Left lung (tissue), 4 donors: ENCODE measurements at regions not wholly inside any gene's neighbourhood (a gene's known extent, or its start where the extent isn't known, plus 50 kb on each side); places are given as distances from the start of the nearest gene placed in this dataset.

Source experiments
- ATAC-seq: fragments of 200-7000 bp; cut with Tn5 transposase; one replicate; pipeline ENCODE4 v1.9.1; 2020; ENCODE audit warnings: moderate library complexity
- DNase-seq, 4 donors: peaks; one replicate each; pipeline ENCODE4 v3.0.0-alpha.2; 2013 to 2020
- H3K27ac ChIP-seq, 2 donors: fragments of 200-600 bp; sonication (generic) in 1 of 2; one replicate each; pipeline versions ENCODE4 v1.5.0 to v1.8.0; 2020 to 2021
- H3K27me3 ChIP-seq, 2 donors: fragments of 200-600 bp; sonication (generic) in 1 of 2; one replicate each; pipeline versions ENCODE4 v1.5.0 to v1.8.0; 2020 to 2021
- H3K36me3 ChIP-seq, 2 donors: fragments of 200-600 bp; sonication (generic) in 1 of 2; one replicate each; pipeline versions ENCODE4 v1.5.0 to v1.8.0; 2020 to 2021
- H3K4me1 ChIP-seq, 2 donors: fragments of 200-600 bp; one replicate each; pipeline ENCODE4 v1.8.0; 2021
- H3K4me3 ChIP-seq, 2 donors: fragments of 200-600 bp; sonication (generic) in 1 of 2; one replicate each; pipeline versions ENCODE4 v1.5.0 to v1.8.0; 2020 to 2021; ENCODE audit warnings: mild to moderate bottlenecking in 1 of 2
- H3K9me3 ChIP-seq, 2 donors: fragments of 200-600 bp; sonication (generic) in 1 of 2; one replicate each; pipeline versions ENCODE4 v1.5.0 to v1.8.0; 2020 to 2021
- intact Hi-C, 2 donors: fragments of 100-400 bp; cut with DNase I; formaldehyde crosslinking; loops; one replicate each; pipeline versions ENCODE4 v1.11.2 to v1.14.2; 2022
- TF ChIP-seq, protein P1 (sequence below), 2 donors: fragments of 200-600 bp; sonication (generic) in 1 of 2; IDR thresholded peaks; one replicate each; pipeline versions ENCODE4 v1.5.0 to v1.8.0; 2021; ENCODE audit warnings: antibody characterized with exemption in 2 of 2
- donor health status: DM: no; HTN: yes; CAD: no.
- donor health status: DM: no; HTN: no; CAD: no.

DNA sequence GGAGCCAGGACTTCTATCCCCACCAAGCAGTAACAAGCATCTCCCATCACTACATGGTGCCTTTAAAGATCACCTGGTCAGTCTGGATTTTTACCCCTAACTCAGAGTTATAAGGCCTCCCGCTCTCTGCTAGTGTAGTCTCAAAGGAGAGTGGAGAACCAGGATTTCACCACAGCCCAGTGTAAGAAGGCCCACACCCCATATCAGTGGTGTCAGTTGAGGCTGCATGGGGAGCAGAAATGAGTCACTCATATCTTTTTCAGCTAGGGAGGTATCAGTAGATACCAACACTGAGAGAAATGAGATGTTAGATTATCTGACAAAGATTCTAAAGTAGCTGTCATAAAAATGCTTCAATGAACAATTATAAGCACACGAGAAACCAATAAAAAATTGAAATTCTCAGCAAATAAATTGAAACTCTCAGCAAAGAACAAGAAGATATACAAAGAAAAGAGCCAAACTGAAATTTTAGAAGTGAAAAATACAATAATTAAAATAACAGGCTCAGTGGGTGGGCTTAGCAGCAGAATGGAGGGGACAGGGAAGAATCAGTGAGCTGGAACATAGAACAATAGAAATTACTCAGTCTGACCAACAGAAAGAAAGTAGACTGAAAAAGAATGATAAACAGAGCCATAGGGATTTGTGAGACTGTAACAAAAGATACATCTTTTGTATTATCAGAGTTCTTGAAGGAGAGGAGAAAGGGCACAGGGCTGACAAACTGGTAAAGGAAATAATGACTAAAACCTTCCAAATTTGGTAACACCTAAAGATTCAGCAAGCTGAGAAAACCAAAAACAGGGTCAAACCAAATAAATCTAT lies 257.7 kb downstream of the ANAPC1 start:
- TF ChIP-seq, protein P1, sequence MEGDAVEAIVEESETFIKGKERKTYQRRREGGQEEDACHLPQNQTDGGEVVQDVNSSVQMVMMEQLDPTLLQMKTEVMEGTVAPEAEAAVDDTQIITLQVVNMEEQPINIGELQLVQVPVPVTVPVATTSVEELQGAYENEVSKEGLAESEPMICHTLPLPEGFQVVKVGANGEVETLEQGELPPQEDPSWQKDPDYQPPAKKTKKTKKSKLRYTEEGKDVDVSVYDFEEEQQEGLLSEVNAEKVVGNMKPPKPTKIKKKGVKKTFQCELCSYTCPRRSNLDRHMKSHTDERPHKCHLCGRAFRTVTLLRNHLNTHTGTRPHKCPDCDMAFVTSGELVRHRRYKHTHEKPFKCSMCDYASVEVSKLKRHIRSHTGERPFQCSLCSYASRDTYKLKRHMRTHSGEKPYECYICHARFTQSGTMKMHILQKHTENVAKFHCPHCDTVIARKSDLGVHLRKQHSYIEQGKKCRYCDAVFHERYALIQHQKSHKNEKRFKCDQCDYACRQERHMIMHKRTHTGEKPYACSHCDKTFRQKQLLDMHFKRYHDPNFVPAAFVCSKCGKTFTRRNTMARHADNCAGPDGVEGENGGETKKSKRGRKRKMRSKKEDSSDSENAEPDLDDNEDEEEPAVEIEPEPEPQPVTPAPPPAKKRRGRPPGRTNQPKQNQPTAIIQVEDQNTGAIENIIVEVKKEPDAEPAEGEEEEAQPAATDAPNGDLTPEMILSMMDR (IDR thresholded peaks at IDR 0.05) = no peak
- no peaks in the 10 kb centered on the region for H3K27me3 ChIP-seq
- H3K36me3 ChIP-seq = no peaks in the 10 kb centered on the region
- H3K27ac ChIP-seq = peak overlapping the region in 1 of 2 donors; percentile 77
- DNase-seq = no peak
- H3K4me1 ChIP-seq = peaks cover 0 to 45% of the 10 kb centered on the region in 2 donors
- H3K4me3 ChIP-seq = no peak overlapping the region
- intact Hi-C loops = no loop called here
- ATAC-seq = peak; percentile 66
- H3K9me3 ChIP-seq = peaks cover 0 to 27% of the 10 kb centered on the region in 2 donors

DNA sequence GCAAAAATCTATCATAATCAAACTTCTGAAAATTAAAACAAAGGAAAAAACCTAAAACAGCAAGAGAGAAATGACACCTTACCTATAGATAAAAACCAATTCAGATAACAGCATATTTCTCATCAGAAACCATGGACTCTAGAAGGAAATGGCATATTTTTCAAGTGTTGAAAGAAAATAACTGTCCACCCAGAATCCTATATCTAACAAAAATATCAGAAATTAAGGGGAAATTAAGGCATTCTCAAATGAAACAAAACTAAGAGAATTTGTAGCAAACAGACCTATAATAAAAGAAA lies 257.2 kb downstream of the ANAPC1 start:
- DNase-seq (no peak), ATAC-seq (no peak)
- peaks cover 0 to 27% of the 10 kb centered on the region in 2 donors for H3K9me3 ChIP-seq
- no peaks in the 10 kb centered on the region for H3K36me3 ChIP-seq
- no peaks in the 10 kb centered on the region for H3K27me3 ChIP-seq
- TF ChIP-seq, protein P1 (IDR thresholded peaks at IDR 0.05) = no peak
- peaks cover 0 to 45% of the 10 kb centered on the region in 2 donors for H3K4me1 ChIP-seq
- no peak overlapping the region for H3K27ac ChIP-seq
- intact Hi-C loops = no loop called here
- H3K4me3 ChIP-seq = no peak overlapping the region

DNA sequence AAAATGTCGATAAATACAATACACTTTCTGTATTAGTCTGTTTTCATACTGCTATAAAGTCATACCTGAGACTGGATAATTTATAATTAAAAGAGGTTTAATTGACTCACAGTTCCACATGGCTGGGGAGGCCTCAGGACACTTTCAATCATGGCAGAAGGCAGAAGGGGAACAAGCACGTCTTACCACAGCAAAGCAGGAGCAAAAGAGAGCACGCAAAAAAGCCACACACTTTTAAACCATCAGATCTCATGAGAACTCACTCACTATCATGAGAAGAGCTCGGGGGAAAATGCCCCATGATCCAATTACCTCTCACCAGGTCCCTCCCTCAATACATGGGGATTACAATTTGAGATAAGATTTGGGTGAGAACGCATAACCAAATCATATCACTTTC lies 256.7 kb downstream of the ANAPC1 start:
- peaks cover 0 to 27% of the 10 kb centered on the region in 2 donors for H3K9me3 ChIP-seq
- no peak overlapping the region for H3K27ac ChIP-seq
- intact Hi-C loops = no loop called here
- DNase-seq (no peak), ATAC-seq (no peak)
- TF ChIP-seq, protein P1 (IDR thresholded peaks at IDR 0.05) = no peak
- H3K27me3 ChIP-seq = no peaks in the 10 kb centered on the region
- H3K36me3 ChIP-seq = no peaks in the 10 kb centered on the region
- peaks cover 0 to 46% of the 10 kb centered on the region in 2 donors for H3K4me1 ChIP-seq
- H3K4me3 ChIP-seq = no peak overlapping the region

DNA sequence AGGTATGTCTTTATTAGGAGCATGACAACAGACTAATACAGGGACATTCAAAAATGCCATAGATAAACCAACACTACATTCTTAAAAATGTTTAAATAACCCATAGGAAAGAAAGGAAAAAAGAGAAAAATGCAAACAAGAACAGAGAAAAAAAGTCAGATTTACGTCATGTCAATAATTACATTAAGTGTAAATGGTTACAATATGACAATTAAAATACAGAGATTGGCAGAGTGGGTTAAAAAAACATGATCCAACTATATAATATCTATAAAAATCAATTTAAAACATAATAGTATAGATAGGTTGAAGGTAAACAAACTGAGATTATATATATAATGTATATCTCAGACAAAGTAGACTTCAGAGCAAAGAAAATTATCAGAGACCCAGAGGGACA lies 255.8 kb downstream of the ANAPC1 start:
- ATAC-seq = no peak
- H3K4me1 ChIP-seq = peaks cover 0 to 47% of the 10 kb centered on the region in 2 donors
- intact Hi-C loops = no loop called here
- H3K4me3 ChIP-seq = no peak overlapping the region
- no peak for DNase-seq
- H3K27me3 ChIP-seq = no peaks in the 10 kb centered on the region
- H3K27ac ChIP-seq = no peak overlapping the region
- H3K9me3 ChIP-seq = peaks cover 0 to 27% of the 10 kb centered on the region in 2 donors
- TF ChIP-seq, protein P1 (IDR thresholded peaks at IDR 0.05) = no peak
- no peaks in the 10 kb centered on the region for H3K36me3 ChIP-seq

DNA sequence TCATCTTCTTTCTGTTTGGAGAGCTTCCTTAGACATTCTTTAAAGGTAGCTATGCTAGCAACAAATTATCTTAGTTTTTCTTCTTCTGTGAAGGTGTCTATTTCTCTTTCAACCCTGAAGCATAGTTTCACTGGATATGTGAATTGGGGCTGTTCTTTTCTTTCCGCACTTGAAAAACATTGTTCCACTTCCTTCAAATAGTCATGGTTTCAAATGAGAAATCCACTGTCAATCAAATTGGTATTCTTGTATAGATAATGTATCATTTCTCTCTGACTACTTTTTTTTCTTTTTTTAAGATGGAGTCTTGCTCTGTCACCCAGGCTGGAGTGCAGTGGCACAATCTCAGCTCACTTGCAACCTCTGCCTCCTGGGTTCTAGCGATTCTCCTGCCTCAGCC lies 254.0 kb downstream of the ANAPC1 start:
- Histone ChIP-seq H3K36me3 (no peaks in the 10 kb centered on the region), H3K27ac (no peak overlapping the region)
- TF ChIP-seq, protein P1 (IDR thresholded peaks at IDR 0.05) = no peak

More for the DNA sequence above, 254.0 kb downstream of the ANAPC1 start:
- Histone ChIP-seq H3K4me3 (no peak overlapping the region), H3K9me3 (peaks cover 0 to 27% of the 10 kb centered on the region in 2 donors), H3K27me3 (no peaks in the 10 kb centered on the region), H3K4me1 (peaks cover 0 to 30% of the 10 kb centered on the region in 2 donors)
- DNase-seq (no peak), ATAC-seq (no peak)
- intact Hi-C loops = no loop called here
